Right lobe of liver (tissue), 6 donors: ENCODE measurements at regions not wholly inside any gene's neighbourhood (a gene's known extent, or its start where the extent isn't known, plus 50 kb on each side); places are given as distances from the start of the nearest gene placed in this dataset.

Source experiments
- ATAC-seq, 4 donors: fragments of 200-7000 bp; cut with Tn5 transposase; one replicate each; pipeline ENCODE4 v1.9.1; 2020; ENCODE audit warnings: mild to moderate bottlenecking in 4 of 4, moderate library complexity in 4 of 4
- DNase-seq, 3 donors: peaks; one replicate each; pipeline ENCODE4 v3.0.0-alpha.2; 2020
- H3K27ac ChIP-seq, 3 donors: fragments of 200-600 bp; one replicate each; pipeline ENCODE4 v1.8.0; 2022
- H3K27me3 ChIP-seq, 2 donors: fragments of 200-600 bp; one replicate each; pipeline ENCODE4 v1.8.0; 2022
- H3K36me3 ChIP-seq, 4 donors: fragments of 200-600 bp; sonication (generic) in 1 of 4; one replicate each; pipeline versions ENCODE4 v1.5.1 to v1.8.0; 2017 to 2022; ENCODE audit warnings: control low read depth in 1 of 4
- H3K4me1 ChIP-seq, 4 donors: fragments of 200-600 bp; sonication (generic) in 1 of 4; one replicate each; pipeline versions ENCODE4 v1.5.1 to v1.8.0; 2017 to 2022; ENCODE audit warnings: control low read depth in 1 of 4
- H3K4me3 ChIP-seq, 3 donors: fragments of 200-600 bp; one replicate each; pipeline ENCODE4 v1.8.0; 2022
- H3K9me3 ChIP-seq, 4 donors: fragments of 200-600 bp; sonication (generic) in 1 of 4; one replicate each; pipeline versions ENCODE4 v1.5.1 to v1.8.0; 2017 to 2022; ENCODE audit warnings: control low read depth in 1 of 4
- POLR2A ChIP-seq: fragments of 450-650 bp; IDR thresholded peaks from one replicate; pipeline ENCODE4 v1.6.1; 2017; ENCODE audit warnings: antibody characterized with exemption, mild to moderate bottlenecking
- WGBS: methylation state at CpG from one replicate; pipeline ENCODE4 v1.1.6; 2018; ENCODE audit warnings: low coverage, low lambda C conversion rate; ENCODE audit not compliant: insufficient coverage; ENCODE audit errors: missing lambda C conversion rate; 5-methylcytosine and 5-hydroxymethylcytosine counted together
- intact Hi-C, 2 donors: fragments of 100-400 bp; cut with DNase I; formaldehyde crosslinking; loops; one replicate each; pipeline versions ENCODE4 v1.11.2 to v1.14.1; 2022
- TF ChIP-seq, protein P1 (sequence below), 4 donors: fragments of 200-600 bp in 3 of 4; fragments of 450-650 bp in 1 of 4; IDR thresholded peaks; one replicate each; pipeline versions ENCODE4 v1.5.1 to v1.8.0; 2016 to 2022; ENCODE audit warnings: antibody characterized with exemption in 4 of 4, mild to moderate bottlenecking in 2 of 4
- donor health status: DM: no; HTN: yes; CAD: no.
- donor health status: DM: no; HTN: no; CAD: no.
- donor health status: DM: no; HTN: no; CAD: no.
- donor health status: DM: no; HTN: yes; CAD: no.
- donor health status: DM: no; HTN: yes; CAD: no.

DNA sequence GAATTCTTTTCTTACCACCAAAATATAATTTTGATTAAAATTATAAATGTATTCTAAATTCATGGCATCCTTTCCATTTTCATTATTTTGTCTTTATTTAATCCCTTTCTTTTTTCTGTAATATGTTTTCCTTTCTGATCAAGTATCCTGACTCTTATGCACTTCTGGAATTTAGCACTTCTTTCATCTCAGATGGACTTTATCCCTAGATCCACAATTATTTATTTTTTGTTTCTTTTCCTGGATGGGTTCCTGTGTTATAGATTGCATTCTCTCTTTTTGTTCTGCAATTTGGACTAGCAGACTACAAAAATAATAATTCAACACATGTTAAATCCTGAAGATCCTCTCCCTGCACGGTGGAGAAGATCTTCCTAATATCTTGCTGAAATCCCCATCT lies 76.9 kb upstream of the CDIN1 start:
- H3K27me3 ChIP-seq = no peaks in the 10 kb centered on the region
- no peak overlapping the region for H3K4me3 ChIP-seq
- no peak overlapping the region for H3K27ac ChIP-seq
- ATAC-seq = peak in 3 of 4 donors; percentile 35 to 45 (median 44)
- intact Hi-C loops = no loop called here
- no peak for DNase-seq
- H3K36me3 ChIP-seq = no peaks in the 10 kb centered on the region
- 23% methylated on average over 1 of the region's 1 CpG for WGBS
- no peaks in the 10 kb centered on the region for H3K9me3 ChIP-seq
- peaks cover 0 to 35% (median 6%) of the 10 kb centered on the region in 4 donors for H3K4me1 ChIP-seq
- TF ChIP-seq, protein P1, sequence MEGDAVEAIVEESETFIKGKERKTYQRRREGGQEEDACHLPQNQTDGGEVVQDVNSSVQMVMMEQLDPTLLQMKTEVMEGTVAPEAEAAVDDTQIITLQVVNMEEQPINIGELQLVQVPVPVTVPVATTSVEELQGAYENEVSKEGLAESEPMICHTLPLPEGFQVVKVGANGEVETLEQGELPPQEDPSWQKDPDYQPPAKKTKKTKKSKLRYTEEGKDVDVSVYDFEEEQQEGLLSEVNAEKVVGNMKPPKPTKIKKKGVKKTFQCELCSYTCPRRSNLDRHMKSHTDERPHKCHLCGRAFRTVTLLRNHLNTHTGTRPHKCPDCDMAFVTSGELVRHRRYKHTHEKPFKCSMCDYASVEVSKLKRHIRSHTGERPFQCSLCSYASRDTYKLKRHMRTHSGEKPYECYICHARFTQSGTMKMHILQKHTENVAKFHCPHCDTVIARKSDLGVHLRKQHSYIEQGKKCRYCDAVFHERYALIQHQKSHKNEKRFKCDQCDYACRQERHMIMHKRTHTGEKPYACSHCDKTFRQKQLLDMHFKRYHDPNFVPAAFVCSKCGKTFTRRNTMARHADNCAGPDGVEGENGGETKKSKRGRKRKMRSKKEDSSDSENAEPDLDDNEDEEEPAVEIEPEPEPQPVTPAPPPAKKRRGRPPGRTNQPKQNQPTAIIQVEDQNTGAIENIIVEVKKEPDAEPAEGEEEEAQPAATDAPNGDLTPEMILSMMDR (IDR thresholded peaks at IDR 0.05) = no peak
- no peak for TF ChIP-seq POLR2A

DNA sequence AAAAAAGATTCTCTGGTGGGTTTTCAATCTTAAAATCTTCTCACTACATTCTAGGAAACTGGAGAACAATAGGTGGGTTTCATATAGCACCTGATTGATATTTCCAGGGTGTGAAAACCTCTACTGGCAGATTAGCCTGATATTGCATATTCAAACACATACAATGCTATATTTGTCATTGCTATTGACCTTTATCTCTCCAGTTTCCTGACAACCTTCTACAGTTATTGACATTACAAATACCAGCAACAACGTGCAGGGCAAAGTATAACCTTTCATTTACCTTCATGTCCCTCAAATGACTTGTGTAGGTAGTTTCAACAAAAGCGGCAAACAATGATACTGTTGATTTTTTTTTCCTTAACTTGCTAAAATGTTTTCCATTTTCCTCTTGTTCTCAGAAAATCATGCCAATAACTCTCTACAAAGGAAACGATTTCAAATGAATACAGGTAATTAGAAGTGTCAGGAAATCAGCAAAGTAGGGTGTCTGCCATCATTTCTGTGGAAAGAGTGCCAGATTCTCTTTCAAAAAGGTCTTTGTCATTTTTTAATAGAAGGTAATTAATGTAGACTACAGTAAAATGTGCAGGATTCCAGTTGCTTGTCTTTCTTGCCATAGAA lies 72.6 kb upstream of the CDIN1 start:
- H3K36me3 ChIP-seq = no peaks in the 10 kb centered on the region
- intact Hi-C loops = no loop called here
- no peak overlapping the region for H3K4me3 ChIP-seq
- H3K27ac ChIP-seq = peak overlapping the region; percentile 9 to 45 (median 35)
- DNase-seq (no peak), ATAC-seq (peak; percentile 81 to 97 (median 92))
- WGBS = 16% methylated on average over 3 of the region's 3 CpGs
- H3K9me3 ChIP-seq = no peaks in the 10 kb centered on the region
- TF ChIP-seq, protein P1 (IDR thresholded peaks at IDR 0.05) = no peak
- TF ChIP-seq POLR2A = no peak
- peaks cover 0 to 37% (median 6%) of the 10 kb centered on the region in 4 donors for H3K4me1 ChIP-seq
- no peaks in the 10 kb centered on the region for H3K27me3 ChIP-seq

DNA sequence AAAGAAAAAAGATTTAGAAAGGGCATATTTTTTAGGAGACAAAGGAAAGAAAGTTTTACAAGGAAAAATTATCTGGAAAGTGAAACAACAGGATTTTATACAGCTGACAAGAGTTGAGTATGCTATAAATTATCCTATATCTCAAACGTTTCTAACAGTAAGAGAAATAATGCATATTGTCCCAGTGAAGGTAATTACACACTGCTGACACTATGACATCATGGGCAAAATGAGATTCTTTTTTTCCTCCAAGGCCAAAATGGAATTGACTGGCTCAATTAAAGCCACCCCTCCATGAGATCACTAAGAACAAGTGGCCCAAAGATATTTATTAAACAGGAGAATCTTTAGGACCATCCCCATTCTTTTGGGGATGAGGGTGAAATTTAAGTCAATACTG lies 72.0 kb upstream of the CDIN1 start:
- DNase-seq (no peak), ATAC-seq (no peak)
- H3K9me3 ChIP-seq = no peaks in the 10 kb centered on the region
- no peaks in the 10 kb centered on the region for H3K36me3 ChIP-seq
- H3K27ac ChIP-seq = peak overlapping the region in 1 of 3 donors; percentile 45
- peaks cover 0 to 31% (median 6%) of the 10 kb centered on the region in 4 donors for H3K4me1 ChIP-seq
- H3K27me3 ChIP-seq = no peaks in the 10 kb centered on the region
- WGBS = 0% methylated on average over 1 of the region's 1 CpG
- H3K4me3 ChIP-seq = no peak overlapping the region
- intact Hi-C loops = no loop called here
- no peak for TF ChIP-seq POLR2A
- TF ChIP-seq, protein P1 (IDR thresholded peaks at IDR 0.05) = no peak

GRCh38 chr15:36511594-36511993 lies 67.8 kb upstream of the CDIN1 start:
- no peak for TF ChIP-seq POLR2A
- TF ChIP-seq, protein P1 (IDR thresholded peaks at IDR 0.05) = no peak
- no peak overlapping the region for H3K27ac ChIP-seq
- intact Hi-C loops = no loop called here
- ATAC-seq (no peak), DNase-seq (no peak)
- no peaks in the 10 kb centered on the region for H3K36me3 ChIP-seq
- no peaks in the 10 kb centered on the region for H3K27me3 ChIP-seq
- no peaks in the 10 kb centered on the region for H3K9me3 ChIP-seq
- whole genome bisulfite sequencing = 95% methylated on average over 3 of the region's 3 CpGs
- H3K4me1 ChIP-seq = peaks cover 0 to 12% (median 5%) of the 10 kb centered on the region in 4 donors
- H3K4me3 ChIP-seq = no peak overlapping the region
